WTC11 (cell line): ENCODE measurements at regions not wholly inside any gene's neighbourhood (a gene's known extent, or its start where the extent isn't known, plus 50 kb on each side); places are given as distances from the start of the nearest gene placed in this dataset.

Experiments used
- ATAC-seq: fragments of 200-7000 bp; cut with Tn5 transposase; 2 replicates; pipeline ENCODE4 v1.10.0; 2021; ENCODE audit warnings: mild to moderate bottlenecking, moderate library complexity
- CTCF ChIA-PET: fragments of 300-600 bp; sonication (Branson Sonifier 250); formaldehyde crosslinking; loops from one replicate; lab custom pipeline; 2021; ENCODE audit warnings: antibody characterized with exemption; lab: Charles Lee
- POLR2A ChIA-PET: fragments of 350-600 bp; sonication (Branson Sonifier 250); formaldehyde crosslinking; loops from one replicate; lab custom pipeline; 2021; ENCODE audit warnings: antibody characterized with exemption; lab: Charles Lee
- DNase-seq: peaks from one replicate; pipeline ENCODE4 v3.0.0; 2021; ENCODE audit warnings: low spot score
- H3K27ac Mint-ChIP-seq: 2 replicates; pipeline ENCODE4 v1.8.0; 2021; ENCODE audit warnings: mixed read lengths
- H3K27me3 Mint-ChIP-seq: 2 replicates; pipeline ENCODE4 v1.8.0; 2021; ENCODE audit warnings: low read depth, mild to moderate bottlenecking, moderate library complexity, mixed read lengths
- H3K36me3 Mint-ChIP-seq: 2 replicates; pipeline ENCODE4 v1.8.0; 2021; ENCODE audit warnings: mixed read lengths
- H3K4me1 Mint-ChIP-seq: 2 replicates; pipeline ENCODE4 v1.8.0; 2022; ENCODE audit warnings: mixed read lengths
- H3K4me3 Mint-ChIP-seq: 2 replicates; pipeline ENCODE4 v1.8.0; 2021; ENCODE audit warnings: mild to moderate bottlenecking, moderate library complexity, mixed read lengths
- H3K9me3 Mint-ChIP-seq: 2 replicates; pipeline ENCODE4 v1.8.0; 2021; ENCODE audit warnings: mixed read lengths
- ATF1 ChIP-seq: sonication (generic); formaldehyde crosslinking; IDR thresholded peaks from 2 replicates; pipeline ENCODE4 v1.8.1; 2023; ENCODE audit warnings: mild to moderate bottlenecking, moderate library complexity, missing genetic modification reagents
- ATF3 ChIP-seq: sonication (generic); formaldehyde crosslinking; conservative IDR thresholded peaks from 2 replicates; pipeline ENCODE4 v1.8.1; 2022; ENCODE audit warnings: mild to moderate bottlenecking, missing genetic modification reagents
- CBFB ChIP-seq: sonication (generic); formaldehyde crosslinking; IDR thresholded peaks from 2 replicates; pipeline ENCODE4 v1.8.1; 2022; ENCODE audit warnings: mild to moderate bottlenecking, low read depth, missing genetic modification reagents
- E2F5 ChIP-seq: sonication (generic); formaldehyde crosslinking; IDR thresholded peaks from 2 replicates; pipeline ENCODE4 v1.8.1; 2022; ENCODE audit warnings: mild to moderate bottlenecking, moderate library complexity, missing genetic modification reagents
- ELF4 ChIP-seq: sonication (generic); formaldehyde crosslinking; IDR thresholded peaks from 2 replicates; pipeline ENCODE4 v1.8.1; 2022; ENCODE audit warnings: low read depth, mild to moderate bottlenecking, moderate library complexity, missing genetic modification reagents
- ERG ChIP-seq: fragments of 250-450 bp; sonication (Bioruptor Pico); IDR thresholded peaks from 2 replicates; pipeline ENCODE4 v1.8.0; 2021; ENCODE audit warnings: mild to moderate bottlenecking
- FOXP4 ChIP-seq: sonication (generic); formaldehyde crosslinking; IDR thresholded peaks from 2 replicates; pipeline ENCODE4 v1.8.0; 2022; ENCODE audit warnings: mild to moderate bottlenecking, missing genetic modification reagents
- HMGXB4 ChIP-seq: sonication (generic); formaldehyde crosslinking; IDR thresholded peaks from 2 replicates; pipeline ENCODE4 v1.8.1; 2023; ENCODE audit warnings: mild to moderate bottlenecking, moderate library complexity, missing genetic modification reagents
- MAX ChIP-seq: sonication (generic); formaldehyde crosslinking; IDR thresholded peaks from 2 replicates; pipeline ENCODE4 v1.8.0; 2022; ENCODE audit warnings: mild to moderate bottlenecking, missing genetic modification reagents
- MLX ChIP-seq: sonication (generic); formaldehyde crosslinking; IDR thresholded peaks from 2 replicates; pipeline ENCODE4 v1.8.1; 2023; ENCODE audit warnings: mild to moderate bottlenecking, missing genetic modification reagents, moderate library complexity
- NR3C1 ChIP-seq: sonication (generic); formaldehyde crosslinking; conservative IDR thresholded peaks from 2 replicates; pipeline ENCODE4 v1.8.1; 2023; ENCODE audit warnings: low read depth, mild to moderate bottlenecking, missing genetic modification reagents
- PREB ChIP-seq: sonication (generic); formaldehyde crosslinking; IDR thresholded peaks from 2 replicates; pipeline ENCODE4 v1.8.1; 2022; ENCODE audit warnings: mild to moderate bottlenecking, missing genetic modification reagents, moderate library complexity, borderline replicate concordance
- PRRX2 ChIP-seq: fragments of 250-450 bp; sonication (Bioruptor Pico); IDR thresholded peaks from 2 replicates; pipeline ENCODE4 v1.8.0; 2021; ENCODE audit warnings: mild to moderate bottlenecking
- RORB ChIP-seq: fragments of 250-450 bp; sonication (Bioruptor Pico); IDR thresholded peaks from 2 replicates; pipeline ENCODE4 v1.9.0; 2021; ENCODE audit warnings: mild to moderate bottlenecking
- SMAD3 ChIP-seq: sonication (generic); formaldehyde crosslinking; IDR thresholded peaks from 2 replicates; pipeline ENCODE4 v1.8.0; 2022; ENCODE audit warnings: missing genetic modification reagents, mild to moderate bottlenecking, borderline replicate concordance
- SP1 ChIP-seq: sonication (generic); formaldehyde crosslinking; conservative IDR thresholded peaks from 2 replicates; pipeline ENCODE4 v1.8.1; 2022; ENCODE audit warnings: missing genetic modification reagents
- TCF7 ChIP-seq: sonication (generic); formaldehyde crosslinking; IDR thresholded peaks from 2 replicates; pipeline ENCODE4 v1.8.0; 2022; ENCODE audit warnings: mild to moderate bottlenecking, low read depth, missing genetic modification reagents, moderate library complexity
- TEAD4 ChIP-seq: sonication (generic); formaldehyde crosslinking; IDR thresholded peaks from 2 replicates; pipeline ENCODE4 v1.8.0; 2022; ENCODE audit warnings: mild to moderate bottlenecking, missing genetic modification reagents
- ZNF138 ChIP-seq: sonication (generic); formaldehyde crosslinking; conservative IDR thresholded peaks from 2 replicates; pipeline ENCODE4 v1.8.1; 2022; ENCODE audit warnings: mild to moderate bottlenecking, moderate library complexity, missing genetic modification reagents
- ZNF425 ChIP-seq: fragments of 250-450 bp; sonication (Bioruptor Pico); conservative IDR thresholded peaks from 2 replicates; pipeline ENCODE4 v1.9.0; 2021; ENCODE audit warnings: mild to moderate bottlenecking

GRCh38 chr4:41428601-41429279, 109.2 kb upstream of the LIMCH1 start (continued):
- TF ChIP-seq HMGXB4 (no peak), ERG (CRISPR knock-in tag) (no peak)
- TF ChIP-seq, all 79 proteins: peak for 0

- no peak for TF ChIP-seq ZNF138 (CRISPR knock-in tag)
- TF ChIP-seq PRRX2 (CRISPR knock-in tag) = no peak
- no peak for TF ChIP-seq ELF4 (CRISPR knock-in tag)
- TF ChIP-seq FOXP4 = no peak
- TF ChIP-seq E2F5 (CRISPR knock-in tag) = no peak
- H3K9me3 Mint-ChIP-seq = peaks cover 10% of the 10 kb centered on the region
- H3K4me3 Mint-ChIP-seq = no peak overlapping the region
- ATAC-seq (no peak), DNase-seq (no peak)
- CTCF ChIA-PET = no interaction called here
- H3K27me3 Mint-ChIP-seq = peaks cover 37% of the 10 kb centered on the region
- peaks cover 53% of the 10 kb centered on the region for H3K4me1 Mint-ChIP-seq
- peaks cover 7% of the 10 kb centered on the region for H3K36me3 Mint-ChIP-seq
- POLR2A ChIA-PET = no interaction called here
- no peak overlapping the region for H3K27ac Mint-ChIP-seq
Measured at GRCh38 chr4:41429280-41429669, 108.7 kb upstream of the LIMCH1 start.

GRCh38 chr4:41430792-41431191, 107.2 kb upstream of the LIMCH1 start:
- CTCF ChIA-PET = no interaction called here
- Mint-ChIP-seq H3K4me1 (peaks cover 53% of the 10 kb centered on the region), H3K27ac (no peak overlapping the region)
- TF ChIP-seq CBFB (CRISPR knock-in tag) (no peak), ATF3 (CRISPR knock-in tag) (no peak), HMGXB4 (no peak), MLX (CRISPR knock-in tag) (no peak), SP1 (CRISPR knock-in tag) (no peak), PREB (CRISPR knock-in tag) (no peak), ZNF425 (CRISPR knock-in tag) (no peak), ATF1 (CRISPR knock-in tag) (no peak), SMAD3 (no peak), MAX (CRISPR knock-in tag) (no peak), NR3C1 (CRISPR knock-in tag) (no peak), TEAD4 (CRISPR knock-in tag) (no peak), RORB (CRISPR knock-in tag) (no peak), TCF7 (no peak)

More at GRCh38 chr4:41430792-41431191, 107.2 kb upstream of the LIMCH1 start:
- no peak for ATAC-seq
- Mint-ChIP-seq H3K36me3 (peaks cover 11% of the 10 kb centered on the region), H3K27me3 (peaks cover 49% of the 10 kb centered on the region), H3K9me3 (peaks cover 15% of the 10 kb centered on the region), H3K4me3 (no peak overlapping the region)
- no peak for DNase-seq
- POLR2A ChIA-PET = no interaction called here
